ENCODE measurements at regions not wholly inside any gene's neighbourhood (a gene's known extent, or its start where the extent isn't known, plus 50 kb on each side); places are given as distances from the start of the nearest gene placed in this dataset.

GRCh38 chr13:65613004-65613403 lies 1617.1 kb downstream of the PCDH9 start:
- TF ChIP-seq RAD21 (IDR thresholded peaks at IDR 0.05) (no peak), CTCF (IDR thresholded peaks at IDR 0.05; ENCODE audit: low read depth, low read length, missing input control) (no peak), YY1 (IDR thresholded peaks at IDR 0.05) (no peak), SP1 (IDR thresholded peaks at IDR 0.05) (no peak), ZBTB33 (IDR thresholded peaks at IDR 0.05) (no peak), MAX (IDR thresholded peaks at IDR 0.05) (no peak), REST (IDR thresholded peaks at IDR 0.05) (no peak), JUND (IDR thresholded peaks at IDR 0.05) (no peak), FOXA1 (IDR thresholded peaks at IDR 0.05) (no peak), TAF1 (conservative IDR thresholded peaks at IDR 0.05) (no peak)

All from liver (tissue), 3 donors.